Thyroid gland (tissue), 4 donors: ENCODE measurements at regions not wholly inside any gene's neighbourhood (a gene's known extent, or its start where the extent isn't known, plus 50 kb on each side); places are given as distances from the start of the nearest gene placed in this dataset.

Source experiments
- DNase-seq, 2 donors: peaks; one replicate each; pipeline ENCODE4 v3.0.0-alpha.2; 2019
- H3K27ac ChIP-seq, 3 donors: fragments of 200-600 bp; sonication (generic); 1 replicate in 2 of 3; 2 replicates in 1 of 3; pipeline ENCODE4 v1.5.1; 2016 to 2019; ENCODE audit warnings: mild to moderate bottlenecking in 1 of 3, moderate library complexity in 1 of 3
- H3K27me3 ChIP-seq: fragments of 200-600 bp; sonication (generic); one replicate; pipeline ENCODE4 v1.5.1; 2019
- H3K36me3 ChIP-seq, 2 donors: fragments of 200-600 bp; sonication (generic); one replicate each; pipeline ENCODE4 v1.5.1; 2016 to 2019
- H3K4me1 ChIP-seq, 2 donors: fragments of 200-600 bp; sonication (generic); one replicate each; pipeline ENCODE4 v1.5.1; 2017 to 2019
- H3K4me3 ChIP-seq, 3 donors: fragments of 200-600 bp; sonication (generic); replicated peaks in 1 of 3; 1 replicate in 2 of 3; 2 replicates in 1 of 3; pipeline ENCODE4 v1.5.1; 2016; ENCODE audit warnings: mild to moderate bottlenecking in 1 of 3
- H3K9me3 ChIP-seq: fragments of 200-600 bp; sonication (generic); one replicate; pipeline ENCODE4 v1.5.1; 2017
- POLR2A ChIP-seq, 2 donors: fragments of 450-650 bp; IDR thresholded peaks; one replicate each; pipeline ENCODE4 v1.6.1; 2017; ENCODE audit warnings: antibody characterized with exemption in 2 of 2, mild to moderate bottlenecking in 2 of 2, moderate library complexity in 1 of 2
- WGBS, 2 donors: methylation state at CpG; one replicate each; pipeline ENCODE4 v1.1.5; 2017; 5-methylcytosine and 5-hydroxymethylcytosine counted together
- intact Hi-C: fragments of 100-400 bp; cut with DNase I; formaldehyde crosslinking; loops from one replicate; pipeline ENCODE4 v1.15.1; 2023
- TF ChIP-seq, protein P1 (sequence below), 6 experiments: fragments of 200-600 bp in 3 of 6; fragments of 450-650 bp in 3 of 6; sonication (generic) in 3 of 6; IDR thresholded peaks; one replicate each; pipeline ENCODE4 v1.5.1; 2016 to 2019; ENCODE audit warnings: antibody characterized with exemption in 6 of 6, mild to moderate bottlenecking in 2 of 6, inconsistent platforms in 1 of 6, moderate library complexity in 1 of 6

DNA sequence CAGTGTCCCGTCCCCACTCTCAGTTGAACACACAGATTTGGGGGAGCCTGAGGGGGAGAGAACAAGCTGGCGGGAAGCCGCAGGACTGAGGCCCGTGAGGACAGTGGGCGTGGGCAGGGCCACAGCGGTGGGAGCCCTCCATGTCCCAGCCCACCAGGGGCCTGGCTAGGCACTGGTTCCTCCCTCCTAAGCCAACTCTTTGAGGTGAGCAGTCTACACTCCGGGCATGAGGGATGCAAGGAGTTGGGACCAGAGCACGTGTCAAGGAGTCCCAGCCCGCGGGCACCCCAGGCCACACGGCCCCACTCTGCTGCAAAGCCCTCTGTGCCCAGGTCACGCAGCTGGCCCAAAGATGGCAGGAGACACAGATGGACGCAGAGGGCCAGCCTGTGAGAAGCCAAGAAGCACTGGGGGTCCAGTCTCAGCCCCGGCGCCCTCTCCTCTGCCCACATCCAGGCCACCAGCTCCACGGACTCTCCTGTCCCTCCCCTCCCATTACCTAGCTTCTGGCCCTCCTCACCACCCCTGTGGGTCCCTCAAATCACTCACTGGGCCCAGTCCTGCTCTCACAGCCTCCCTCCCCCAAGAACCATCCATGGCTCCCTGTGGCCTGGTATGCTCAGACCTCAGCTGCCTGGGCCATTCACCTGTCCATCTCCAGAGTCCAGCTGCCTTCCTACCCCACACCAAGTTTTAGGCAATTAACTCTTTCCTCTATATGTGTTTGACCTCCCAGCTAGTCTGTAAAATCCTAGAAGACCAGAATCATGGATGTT lies 206.5 kb downstream of the RBFOX3 start:
- H3K27me3 ChIP-seq: no peaks in the 10 kb centered on the region
- H3K9me3 ChIP-seq: no peaks in the 10 kb centered on the region

DNA sequence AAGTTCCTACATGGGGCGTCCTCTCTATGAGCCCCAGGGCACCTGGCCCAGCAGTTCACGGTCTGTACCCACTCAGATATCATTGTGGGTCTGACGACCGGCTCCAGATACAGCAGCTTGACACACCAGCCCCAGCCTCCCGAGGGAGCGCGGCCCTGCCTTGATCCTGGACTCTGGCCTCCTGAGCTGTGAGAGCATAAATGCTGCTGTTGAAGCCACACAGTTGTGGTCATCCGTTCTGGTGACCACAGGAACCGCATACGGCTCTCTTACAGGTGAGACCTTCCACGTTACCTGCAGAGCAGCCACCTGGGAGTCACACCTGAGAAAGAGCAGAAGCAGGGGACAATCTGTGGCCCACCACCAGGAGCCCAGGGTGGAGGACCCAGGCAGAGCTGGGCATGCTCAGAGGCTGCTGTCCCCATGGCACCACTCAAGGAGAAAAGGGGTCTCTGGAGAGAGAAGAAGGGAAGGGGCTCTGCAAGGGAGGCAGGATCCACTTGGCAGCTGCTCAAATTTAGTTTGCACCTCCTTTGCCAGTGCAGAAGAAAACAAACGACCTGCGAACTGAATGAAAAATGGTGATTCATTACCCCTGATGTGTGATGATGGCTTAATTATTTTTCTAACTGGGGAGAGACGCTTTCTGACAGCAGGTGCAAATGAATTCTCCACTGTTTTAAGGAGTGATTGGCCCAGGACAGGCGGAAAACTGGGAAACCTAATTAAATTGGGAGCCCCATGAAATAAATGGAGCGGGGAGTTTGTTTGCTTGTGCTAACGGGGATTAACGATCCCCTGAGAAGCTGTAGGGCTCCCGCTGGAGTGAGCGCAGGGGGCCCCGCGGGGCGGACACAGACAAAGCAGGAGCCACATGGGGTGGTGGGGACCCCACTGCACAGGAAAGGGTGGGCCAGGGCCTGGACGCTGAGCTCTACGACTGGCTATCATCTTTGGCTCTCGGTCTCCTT lies 208.9 kb downstream of the RBFOX3 start:
- 35 to 42% methylated on average over 15 to 22 of the region's 26 CpGs for WGBS, 2 donors
- no peaks in the 10 kb centered on the region for H3K36me3 ChIP-seq
- no peak for DNase-seq
- peaks cover 0 to 3% of the 10 kb centered on the region in 2 donors for H3K4me1 ChIP-seq
- no peaks in the 10 kb centered on the region for H3K9me3 ChIP-seq
- H3K4me3 ChIP-seq: no peak overlapping the region
- H3K27ac ChIP-seq: no peak overlapping the region
- intact Hi-C loops: no loop called here
- no peaks in the 10 kb centered on the region for H3K27me3 ChIP-seq
- TF ChIP-seq POLR2A (IDR thresholded peaks at IDR 0.05): no peak
- TF ChIP-seq, protein P1, sequence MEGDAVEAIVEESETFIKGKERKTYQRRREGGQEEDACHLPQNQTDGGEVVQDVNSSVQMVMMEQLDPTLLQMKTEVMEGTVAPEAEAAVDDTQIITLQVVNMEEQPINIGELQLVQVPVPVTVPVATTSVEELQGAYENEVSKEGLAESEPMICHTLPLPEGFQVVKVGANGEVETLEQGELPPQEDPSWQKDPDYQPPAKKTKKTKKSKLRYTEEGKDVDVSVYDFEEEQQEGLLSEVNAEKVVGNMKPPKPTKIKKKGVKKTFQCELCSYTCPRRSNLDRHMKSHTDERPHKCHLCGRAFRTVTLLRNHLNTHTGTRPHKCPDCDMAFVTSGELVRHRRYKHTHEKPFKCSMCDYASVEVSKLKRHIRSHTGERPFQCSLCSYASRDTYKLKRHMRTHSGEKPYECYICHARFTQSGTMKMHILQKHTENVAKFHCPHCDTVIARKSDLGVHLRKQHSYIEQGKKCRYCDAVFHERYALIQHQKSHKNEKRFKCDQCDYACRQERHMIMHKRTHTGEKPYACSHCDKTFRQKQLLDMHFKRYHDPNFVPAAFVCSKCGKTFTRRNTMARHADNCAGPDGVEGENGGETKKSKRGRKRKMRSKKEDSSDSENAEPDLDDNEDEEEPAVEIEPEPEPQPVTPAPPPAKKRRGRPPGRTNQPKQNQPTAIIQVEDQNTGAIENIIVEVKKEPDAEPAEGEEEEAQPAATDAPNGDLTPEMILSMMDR (IDR thresholded peaks at IDR 0.05): no peak

More for the DNA sequence above, 206.5 kb downstream of the RBFOX3 start:
- no peak for TF ChIP-seq POLR2A (IDR thresholded peaks at IDR 0.05)
- TF ChIP-seq, protein P1 (IDR thresholded peaks at IDR 0.05): no peak
- DNase-seq: no peak
- H3K4me3 ChIP-seq: no peak overlapping the region
- intact Hi-C loops: no loop called here
- no peak overlapping the region for H3K27ac ChIP-seq
- peaks cover 0 to 3% of the 10 kb centered on the region in 2 donors for H3K4me1 ChIP-seq
- no peaks in the 10 kb centered on the region for H3K36me3 ChIP-seq
- WGBS, 2 donors: 86 to 89% methylated on average over 7 to 16 of the region's 16 CpGs

DNA sequence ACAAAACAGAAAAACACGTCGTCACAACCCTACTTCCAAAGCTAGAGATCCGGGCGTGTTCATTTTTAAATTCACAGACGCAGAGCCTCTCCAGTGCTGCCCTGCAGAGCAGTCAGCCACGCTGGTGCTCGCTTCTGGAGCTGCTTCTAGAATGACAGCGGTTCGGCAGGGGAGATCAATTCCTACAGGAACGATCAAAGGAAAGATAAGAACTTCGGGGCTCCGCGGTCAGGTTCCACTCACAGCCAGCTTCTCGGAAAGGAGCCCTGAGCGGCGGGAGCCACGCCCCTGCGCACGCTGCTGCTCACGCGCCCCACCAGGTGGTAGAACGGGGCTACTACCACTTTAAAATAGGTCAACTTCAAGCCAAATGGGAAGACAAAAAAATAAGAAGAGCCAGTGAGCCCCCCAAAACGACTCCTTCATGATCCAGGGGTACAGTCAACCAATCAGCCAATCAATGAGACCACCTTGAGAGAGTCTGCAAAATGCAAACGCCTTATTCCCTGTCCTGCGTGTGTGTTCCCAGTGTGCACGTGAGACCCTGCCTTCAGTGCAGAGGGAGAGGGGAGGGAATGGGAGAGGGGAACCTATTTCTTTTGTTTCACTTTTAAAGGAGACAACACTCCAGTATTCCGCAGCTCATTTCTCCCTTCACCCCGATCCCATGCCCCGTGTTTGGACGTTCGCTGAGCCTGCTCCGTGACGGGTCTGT lies 209.7 kb downstream of the RBFOX3 start:
- H3K4me3 ChIP-seq: no peak overlapping the region
- H3K27me3 ChIP-seq: no peaks in the 10 kb centered on the region
- H3K36me3 ChIP-seq: no peaks in the 10 kb centered on the region
- peak; percentile 64 to 69 for DNase-seq
- peaks cover 0 to 3% of the 10 kb centered on the region in 2 donors for H3K4me1 ChIP-seq
- WGBS, 2 donors: 10% methylated on average over 32 to 33 of the region's 33 CpGs
- intact Hi-C loops: no loop called here
- H3K27ac ChIP-seq: no peak overlapping the region
- no peak for TF ChIP-seq POLR2A (IDR thresholded peaks at IDR 0.05)
- TF ChIP-seq, protein P1 (IDR thresholded peaks at IDR 0.05): peak; percentile 60 to 96 (median 78)
- H3K9me3 ChIP-seq: no peaks in the 10 kb centered on the region

DNA sequence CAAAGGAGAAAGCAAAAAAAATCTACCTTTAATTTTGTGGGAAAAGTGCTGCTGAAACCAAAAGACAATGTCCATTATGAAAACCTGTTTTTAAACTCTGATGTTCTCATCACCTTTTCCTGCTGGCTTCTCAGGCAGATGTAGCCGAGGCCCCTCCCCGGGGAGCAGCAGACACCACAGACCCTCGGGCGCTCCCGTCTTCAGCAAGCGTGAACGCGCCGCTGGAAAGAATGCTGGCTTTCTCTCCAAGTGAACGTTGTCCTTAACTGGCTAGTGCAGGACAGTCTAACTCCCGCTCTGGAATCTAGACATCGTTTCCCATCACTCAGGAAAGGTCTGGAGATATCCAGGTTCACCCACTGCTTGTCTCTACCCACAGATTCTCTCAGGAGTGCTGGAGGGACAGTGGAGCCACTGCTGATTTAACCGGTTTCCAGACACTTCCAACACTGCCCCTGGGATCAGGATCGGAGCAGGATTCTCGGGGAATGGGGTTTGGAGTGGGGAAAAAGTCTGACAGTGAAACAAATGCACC lies 211.2 kb downstream of the RBFOX3 start:
- TF ChIP-seq, protein P1 (IDR thresholded peaks at IDR 0.05): no peak
- TF ChIP-seq POLR2A (IDR thresholded peaks at IDR 0.05): no peak
- H3K9me3 ChIP-seq: no peaks in the 10 kb centered on the region
- 37 to 48% methylated on average over 15 of the region's 15 CpGs for WGBS, 2 donors
- intact Hi-C loops: no loop called here
- DNase-seq: no peak
- no peaks in the 10 kb centered on the region for H3K36me3 ChIP-seq
- H3K27ac ChIP-seq: no peak overlapping the region
- H3K27me3 ChIP-seq: no peaks in the 10 kb centered on the region
- no peak overlapping the region for H3K4me3 ChIP-seq
- H3K4me1 ChIP-seq: peaks cover 0 to 3% of the 10 kb centered on the region in 2 donors
